ENCODE measurements at regions not wholly inside any gene's neighbourhood (a gene's known extent, or its start where the extent isn't known, plus 50 kb on each side); places are given as distances from the start of the nearest gene placed in this dataset.

GRCh38 chr20:52768694-52769093 is 203.5 kb upstream of the TSHZ2 start:
- no peak for DNase-seq

- DNase-seq = no peak
Observed at GRCh38 chr20:52766645-52767435, 205.3 kb upstream of the TSHZ2 start.

GRCh38 chr20:52763321-52763853 is 208.8 kb upstream of the TSHZ2 start:
- DNase-seq = no peak

GRCh38 chr20:52761867-52762266 is 210.3 kb upstream of the TSHZ2 start:
- DNase-seq = no peak

GRCh38 chr20:52760791-52761190 is 211.4 kb upstream of the TSHZ2 start:
- no peak for DNase-seq

- DNase-seq = no peak
Observed at GRCh38 chr20:52757411-52757810, 214.7 kb upstream of the TSHZ2 start.

- DNase-seq = no peak
Observed at GRCh38 chr20:52755744-52756143, 216.4 kb upstream of the TSHZ2 start.

- no peak for DNase-seq
Observed at GRCh38 chr20:52754366-52754765, 217.8 kb upstream of the TSHZ2 start.

GRCh38 chr20:52752023-52752422 is 220.1 kb upstream of the TSHZ2 start:
- no peak for DNase-seq

GRCh38 chr20:52751571-52751970 is 220.6 kb upstream of the TSHZ2 start:
- DNase-seq = no peak

GRCh38 chr20:52749938-52750337 is 222.2 kb upstream of the TSHZ2 start:
- no peak for DNase-seq

GRCh38 chr20:52748990-52749389 is 223.2 kb upstream of the TSHZ2 start:
- DNase-seq = no peak

GRCh38 chr20:52748285-52748932 is 223.7 kb upstream of the TSHZ2 start:
- no peak for DNase-seq

GRCh38 chr20:52747845-52748284 is 224.3 kb upstream of the TSHZ2 start:
- no peak for DNase-seq

GRCh38 chr20:52746770-52747169 is 225.4 kb upstream of the TSHZ2 start:
- DNase-seq = no peak

GRCh38 chr20:52746190-52746589 is 226.0 kb upstream of the TSHZ2 start:
- no peak for DNase-seq

GRCh38 chr20:52744441-52744840 is 227.7 kb upstream of the TSHZ2 start:
- no peak for DNase-seq

GRCh38 chr20:52738081-52738480 is 234.1 kb upstream of the TSHZ2 start:
- no peak for DNase-seq

- no peak for DNase-seq
Observed at GRCh38 chr20:52736507-52736906, 235.7 kb upstream of the TSHZ2 start.

GRCh38 chr20:52731093-52731492 is 241.1 kb upstream of the TSHZ2 start:
- DNase-seq = no peak

- DNase-seq = no peak
Observed at GRCh38 chr20:52727740-52728456, 244.3 kb upstream of the TSHZ2 start.

- no peak for DNase-seq
Observed at GRCh38 chr20:52724541-52724940, 247.6 kb upstream of the TSHZ2 start.

GRCh38 chr20:52722926-52723688 is 249.1 kb upstream of the TSHZ2 start:
- DNase-seq = no peak

Measured in activated CD4-positive, alpha-beta T cell treated with anti-CD3 and anti-CD28 coated beads for 48 hours (primary cell).